Endothelial cell of umbilical vein (primary cell): ENCODE measurements at regions not wholly inside any gene's neighbourhood (a gene's known extent, or its start where the extent isn't known, plus 50 kb on each side); places are given as distances from the start of the nearest gene placed in this dataset.

Source experiments
- BruUV-seq: library from RNA; stranded (reverse); fragments of 400-500 nt; replicated peaks from 2 replicates; lab custom pipeline; 2021; lab: Mats Ljungman, UMichigan
- CTCF ChIA-PET: fragments of 300-600, 350-600 bp; sonication (Branson Sonifier 250); formaldehyde crosslinking; loops from one replicate; lab custom pipeline; 2021; ENCODE audit warnings: antibody characterized with exemption, inconsistent platforms; lab: Charles Lee
- POLR2A ChIA-PET: fragments of 300-600, 350-600 bp; sonication (Branson Sonifier 250); formaldehyde crosslinking; loops from one replicate; lab custom pipeline; 2021; ENCODE audit warnings: antibody characterized with exemption, inconsistent platforms; lab: Charles Lee
- DNase-seq: peaks from one replicate; pipeline ENCODE4 v3.0.0-alpha.2; 2011; ENCODE audit warnings: low read depth, low spot score
- FAIRE-seq: peaks from 2 replicates; lab custom pipeline; 2011; peaks lifted over from hg19 to GRCh38; lab: Jason Lieb, UNC
- H2AFZ ChIP-seq: 2 replicates; pipeline ENCODE4 v1.6.0; 2012; ENCODE audit warnings: low read depth, low read length, control low read depth, inconsistent platforms
- H3K27ac ChIP-seq: 2 replicates; pipeline ENCODE4 v1.5.1; 2011; ENCODE audit warnings: low read depth, mild to moderate bottlenecking, control low read depth, low read length, moderate library complexity; ENCODE audit not compliant: insufficient read depth
- H3K27me3 ChIP-seq, 2 experiments: 2 replicates each; pipeline versions ENCODE4 v1.6.0 to v1.6.1; 2011; ENCODE audit warnings: low read length in 2 of 2, mixed read lengths in 1 of 2; ENCODE audit not compliant: control insufficient read depth in 2 of 2, insufficient read depth in 2 of 2
- H3K36me3 ChIP-seq, 2 experiments: 2 replicates in 1 of 2; 3 replicates in 1 of 2; pipeline ENCODE4 v1.5.1; 2011; ENCODE audit warnings: low read length in 2 of 2, mild to moderate bottlenecking in 1 of 2, moderate library complexity in 1 of 2; ENCODE audit not compliant: control insufficient read depth in 2 of 2, insufficient read depth in 2 of 2; ENCODE audit errors: extremely low read depth in 1 of 2
- H3K4me1 ChIP-seq: 3 replicates; pipeline ENCODE4 v1.5.1; 2011; ENCODE audit warnings: mild to moderate bottlenecking, low read length; ENCODE audit not compliant: control insufficient read depth, insufficient read depth; ENCODE audit errors: extremely low read depth
- H3K4me2 ChIP-seq: 2 replicates; pipeline ENCODE4 v1.6.1; 2011; ENCODE audit warnings: low read length, control low read depth, mixed read lengths; ENCODE audit not compliant: insufficient read depth
- H3K4me3 ChIP-seq, 3 experiments: fragments of 200-600 bp in 1 of 3; sonication (generic), shearing (Covaris generic) in 1 of 3; replicated peaks in 1 of 3; 2 replicates each; pipeline ENCODE4 v1.5.1; 2011 to 2016; ENCODE audit warnings: control low read depth in 3 of 3, low read length in 3 of 3, mild to moderate bottlenecking in 2 of 3, inconsistent platforms in 1 of 3, low read depth in 1 of 3, moderate library complexity in 1 of 3; ENCODE audit not compliant: insufficient read depth in 1 of 3
- H3K79me2 ChIP-seq: 2 replicates; pipeline ENCODE4 v1.6.0; 2012; ENCODE audit warnings: low read length, inconsistent platforms; ENCODE audit not compliant: control insufficient read depth, insufficient read depth
- H3K9ac ChIP-seq: replicated peaks from 2 replicates; pipeline ENCODE3; 2011; ENCODE audit warnings: low read length, control low read depth; ENCODE audit not compliant: insufficient read depth; ENCODE audit errors: extremely low read depth
- H3K9me1 ChIP-seq: replicated peaks from 3 replicates; pipeline ENCODE4 v1.6.0; 2011; ENCODE audit warnings: mild to moderate bottlenecking, low read length; ENCODE audit not compliant: control insufficient read depth, insufficient read depth; ENCODE audit errors: extremely low read depth
- H3K9me3 ChIP-seq: replicated peaks from 2 replicates; pipeline ENCODE4 v1.5.1; 2012; ENCODE audit warnings: low read length, inconsistent platforms; ENCODE audit not compliant: control insufficient read depth, insufficient read depth
- H4K20me1 ChIP-seq: replicated peaks from 2 replicates; pipeline ENCODE3; 2011; ENCODE audit warnings: mild to moderate bottlenecking, low read length; ENCODE audit not compliant: control insufficient read depth, insufficient read depth; ENCODE audit errors: extremely low read depth
- EZH2 ChIP-seq: IDR thresholded peaks from 2 replicates; pipeline ENCODE4 v1.6.1; 2012; ENCODE audit warnings: borderline replicate concordance, low read depth, mild to moderate bottlenecking, moderate library complexity, low read length, inconsistent platforms; ENCODE audit not compliant: severe bottlenecking
- FOS ChIP-seq: IDR thresholded peaks from 2 replicates; pipeline ENCODE4 v1.6.1; 2011; ENCODE audit warnings: mild to moderate bottlenecking, low read length, moderate library complexity, borderline replicate concordance; ENCODE audit not compliant: insufficient read depth
- GATA2 ChIP-seq: IDR thresholded peaks from 2 replicates; pipeline ENCODE4 v1.7.0; 2011; ENCODE audit warnings: low read depth, mild to moderate bottlenecking, moderate library complexity, mixed read lengths, low read length; ENCODE audit not compliant: insufficient read length, insufficient read depth
- JUN ChIP-seq: IDR thresholded peaks from 2 replicates; pipeline ENCODE4 v1.6.1; 2011; ENCODE audit warnings: borderline replicate concordance, low read depth; ENCODE audit not compliant: insufficient read length, insufficient read depth
- MYC ChIP-seq: IDR thresholded peaks from one replicate; pipeline ENCODE4 v1.6.1; 2011; ENCODE audit warnings: mild to moderate bottlenecking, low read depth, low read length
- POLR2A ChIP-seq: IDR thresholded peaks from 2 replicates; pipeline ENCODE4 v1.6.1; 2012; ENCODE audit warnings: low read depth, mild to moderate bottlenecking, control low read depth, low read length
- POLR2AphosphoS5 ChIP-seq: IDR thresholded peaks from 2 replicates; pipeline ENCODE4 v1.6.1; 2012; ENCODE audit warnings: low read depth, mild to moderate bottlenecking, control low read depth, low read length, moderate library complexity; ENCODE audit not compliant: insufficient read depth
- dilution Hi-C: fragments of 300-500 bp; cut with MboI; formaldehyde crosslinking; loops from one replicate; pipeline ENCODE4 v1.15.0; 2019; ENCODE audit warnings: low sequenced_read_pairs; ENCODE audit not compliant: extremely low pct_ligation_motif_present
- intact Hi-C: fragments of 100-400 bp; cut with micrococcal nuclease; formaldehyde crosslinking; loops from one replicate; pipeline ENCODE4 v1.10.0; 2022
- TF ChIP-seq, protein P1 (sequence below), 2 donors: IDR thresholded peaks; 1 replicate in 1 of 2; 2 replicates in 1 of 2; pipeline ENCODE4 v1.5.1; 2011; ENCODE audit warnings: low read length in 2 of 2, mild to moderate bottlenecking in 2 of 2, moderate library complexity in 2 of 2, control low read depth in 1 of 2, inconsistent platforms in 1 of 2, low read depth in 1 of 2; ENCODE audit not compliant: insufficient read depth in 1 of 2; ENCODE audit errors: extremely low read depth in 1 of 2
- TF ChIP-seq, protein P2 (sequence below): IDR thresholded peaks from 2 replicates; pipeline ENCODE4 v1.6.1; 2011; ENCODE audit not compliant: insufficient read depth, insufficient read length

DNA sequence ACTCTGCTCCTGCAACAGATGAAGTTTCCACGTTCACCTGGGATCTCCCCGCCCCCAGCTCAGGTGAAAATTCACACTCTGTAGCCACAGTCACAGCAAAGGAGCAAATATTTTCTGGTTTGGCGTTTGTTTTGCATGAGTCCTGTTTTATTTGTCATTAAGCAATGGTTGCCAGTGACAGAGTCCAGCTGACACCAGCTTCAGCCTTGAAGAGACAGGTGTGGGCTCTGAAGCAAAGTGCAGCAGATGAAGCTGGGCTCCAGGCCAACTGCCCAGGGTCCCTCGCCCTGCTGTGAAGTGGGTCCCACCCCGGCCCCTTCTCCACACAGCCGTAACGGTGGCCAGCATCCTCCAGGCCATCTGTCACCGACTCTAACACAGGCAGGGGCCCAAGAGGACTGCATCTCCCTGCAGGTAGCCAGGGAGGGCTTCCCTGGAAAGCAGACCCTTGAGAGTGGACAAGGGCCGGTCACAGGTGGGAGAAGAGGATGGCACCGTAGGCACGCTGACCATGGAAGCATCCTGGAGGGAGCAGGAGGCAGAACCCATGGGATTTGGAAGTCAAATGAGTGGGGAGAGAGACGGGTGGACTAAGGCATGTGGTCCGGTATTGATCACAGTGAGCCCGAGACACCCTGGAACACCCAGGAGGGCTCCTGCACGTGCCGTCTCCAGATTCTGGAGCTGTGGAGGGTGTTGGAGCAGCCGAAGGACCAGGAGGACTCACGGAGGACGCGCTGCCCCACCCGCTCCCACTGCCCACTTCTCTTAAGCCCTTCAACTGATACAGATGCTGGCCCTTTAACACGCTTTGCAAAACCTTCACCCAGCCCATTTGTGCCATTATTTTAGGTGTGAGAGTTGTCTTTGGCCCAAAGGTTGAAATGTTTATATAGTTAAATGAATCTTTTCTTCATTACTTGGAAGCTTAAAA, 294.5 kb downstream of the BRD1 start:
- Histone ChIP-seq H3K4me3 (no peak overlapping the region), H2AFZ (no peak overlapping the region), H3K9me3 (peaks cover 3% of the 10 kb centered on the region), H3K79me2 (no peaks in the 10 kb centered on the region), H4K20me1 (no peaks in the 10 kb centered on the region), H3K36me3 (no peaks in the 10 kb centered on the region), H3K4me2 (no peak overlapping the region), H3K27ac (no peak overlapping the region), H3K9ac (no peak overlapping the region), H3K4me1 (no peaks in the 10 kb centered on the region), H3K9me1 (no peaks in the 10 kb centered on the region), H3K27me3 (no peaks in the 10 kb centered on the region)
- DNase-seq (no peak), FAIRE-seq (no peak)
- CTCF ChIA-PET: no interaction called here
- dilution Hi-C loops (no loop called here), intact Hi-C loops (no loop called here)
- BruUV-seq: no TSS peak
- TF ChIP-seq JUN: no peak
- TF ChIP-seq EZH2: no peak
- TF ChIP-seq, protein P1, sequence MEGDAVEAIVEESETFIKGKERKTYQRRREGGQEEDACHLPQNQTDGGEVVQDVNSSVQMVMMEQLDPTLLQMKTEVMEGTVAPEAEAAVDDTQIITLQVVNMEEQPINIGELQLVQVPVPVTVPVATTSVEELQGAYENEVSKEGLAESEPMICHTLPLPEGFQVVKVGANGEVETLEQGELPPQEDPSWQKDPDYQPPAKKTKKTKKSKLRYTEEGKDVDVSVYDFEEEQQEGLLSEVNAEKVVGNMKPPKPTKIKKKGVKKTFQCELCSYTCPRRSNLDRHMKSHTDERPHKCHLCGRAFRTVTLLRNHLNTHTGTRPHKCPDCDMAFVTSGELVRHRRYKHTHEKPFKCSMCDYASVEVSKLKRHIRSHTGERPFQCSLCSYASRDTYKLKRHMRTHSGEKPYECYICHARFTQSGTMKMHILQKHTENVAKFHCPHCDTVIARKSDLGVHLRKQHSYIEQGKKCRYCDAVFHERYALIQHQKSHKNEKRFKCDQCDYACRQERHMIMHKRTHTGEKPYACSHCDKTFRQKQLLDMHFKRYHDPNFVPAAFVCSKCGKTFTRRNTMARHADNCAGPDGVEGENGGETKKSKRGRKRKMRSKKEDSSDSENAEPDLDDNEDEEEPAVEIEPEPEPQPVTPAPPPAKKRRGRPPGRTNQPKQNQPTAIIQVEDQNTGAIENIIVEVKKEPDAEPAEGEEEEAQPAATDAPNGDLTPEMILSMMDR (IDR thresholded peaks at IDR 0.05; ENCODE audit: extremely low read depth in 1 of 2, insufficient read depth in 1 of 2, low read depth in 1 of 2, low read length in 2 of 2): no peak
- no peak for TF ChIP-seq GATA2
- TF ChIP-seq, protein P2, sequence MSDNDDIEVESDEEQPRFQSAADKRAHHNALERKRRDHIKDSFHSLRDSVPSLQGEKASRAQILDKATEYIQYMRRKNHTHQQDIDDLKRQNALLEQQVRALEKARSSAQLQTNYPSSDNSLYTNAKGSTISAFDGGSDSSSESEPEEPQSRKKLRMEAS: no peak
- no peak for TF ChIP-seq POLR2A
- no peak for TF ChIP-seq MYC
- no peak for TF ChIP-seq POLR2AphosphoS5
- TF ChIP-seq FOS: no peak
- POLR2A ChIA-PET: no interaction called here
